A673 (cell line): ENCODE measurements at regions not wholly inside any gene's neighbourhood (a gene's known extent, or its start where the extent isn't known, plus 50 kb on each side); places are given as distances from the start of the nearest gene placed in this dataset.

Source experiments
- EZH2 ChIP-seq: fragments of 200-600 bp; sonication (generic); IDR thresholded peaks from 2 replicates; pipeline ENCODE4 v1.6.1; 2017; ENCODE audit warnings: borderline replicate concordance, low read depth, mild to moderate bottlenecking, mixed read lengths, antibody characterized with exemption, low read length; ENCODE audit not compliant: poor library complexity, severe bottlenecking
- TF ChIP-seq, protein P1 (sequence below): fragments of 300-800, 200-600 bp; sonication (generic); conservative IDR thresholded peaks from 2 replicates; pipeline ENCODE4 v1.5.1; 2017; ENCODE audit warnings: low read depth, mild to moderate bottlenecking, antibody characterized with exemption, low read length, moderate library complexity, mixed read lengths

DNA sequence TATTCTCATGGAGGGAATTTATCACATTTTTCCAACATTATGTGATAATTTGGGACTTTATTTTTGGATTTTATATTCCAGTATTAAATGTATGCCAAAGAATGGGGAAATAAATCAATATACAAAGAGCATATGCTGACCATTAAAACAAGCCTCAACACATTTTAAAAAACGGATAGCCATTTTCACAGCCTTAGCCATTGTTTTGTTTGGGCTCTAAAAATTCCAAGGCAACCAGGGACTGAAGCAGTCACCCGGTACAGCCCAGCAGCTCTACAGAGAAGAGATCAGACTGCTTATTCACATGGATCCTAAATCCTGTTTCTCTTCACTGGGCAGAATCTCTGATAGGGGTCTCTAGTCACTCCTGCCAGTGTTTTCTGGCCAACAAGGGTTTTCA, 150.2 kb upstream of the OGFRL1 start:
- TF ChIP-seq, protein P1, sequence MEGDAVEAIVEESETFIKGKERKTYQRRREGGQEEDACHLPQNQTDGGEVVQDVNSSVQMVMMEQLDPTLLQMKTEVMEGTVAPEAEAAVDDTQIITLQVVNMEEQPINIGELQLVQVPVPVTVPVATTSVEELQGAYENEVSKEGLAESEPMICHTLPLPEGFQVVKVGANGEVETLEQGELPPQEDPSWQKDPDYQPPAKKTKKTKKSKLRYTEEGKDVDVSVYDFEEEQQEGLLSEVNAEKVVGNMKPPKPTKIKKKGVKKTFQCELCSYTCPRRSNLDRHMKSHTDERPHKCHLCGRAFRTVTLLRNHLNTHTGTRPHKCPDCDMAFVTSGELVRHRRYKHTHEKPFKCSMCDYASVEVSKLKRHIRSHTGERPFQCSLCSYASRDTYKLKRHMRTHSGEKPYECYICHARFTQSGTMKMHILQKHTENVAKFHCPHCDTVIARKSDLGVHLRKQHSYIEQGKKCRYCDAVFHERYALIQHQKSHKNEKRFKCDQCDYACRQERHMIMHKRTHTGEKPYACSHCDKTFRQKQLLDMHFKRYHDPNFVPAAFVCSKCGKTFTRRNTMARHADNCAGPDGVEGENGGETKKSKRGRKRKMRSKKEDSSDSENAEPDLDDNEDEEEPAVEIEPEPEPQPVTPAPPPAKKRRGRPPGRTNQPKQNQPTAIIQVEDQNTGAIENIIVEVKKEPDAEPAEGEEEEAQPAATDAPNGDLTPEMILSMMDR, result no peak
- TF ChIP-seq EZH2, result no peak
